ENCODE measurements at regions not wholly inside any gene's neighbourhood (a gene's known extent, or its start where the extent isn't known, plus 50 kb on each side); places are given as distances from the start of the nearest gene placed in this dataset.
"Not testable (repeated sequence)": the region's sequence is repeated elsewhere in the genome, so short reads cannot be mapped to it uniquely, and the experiment has no call there.

DNA sequence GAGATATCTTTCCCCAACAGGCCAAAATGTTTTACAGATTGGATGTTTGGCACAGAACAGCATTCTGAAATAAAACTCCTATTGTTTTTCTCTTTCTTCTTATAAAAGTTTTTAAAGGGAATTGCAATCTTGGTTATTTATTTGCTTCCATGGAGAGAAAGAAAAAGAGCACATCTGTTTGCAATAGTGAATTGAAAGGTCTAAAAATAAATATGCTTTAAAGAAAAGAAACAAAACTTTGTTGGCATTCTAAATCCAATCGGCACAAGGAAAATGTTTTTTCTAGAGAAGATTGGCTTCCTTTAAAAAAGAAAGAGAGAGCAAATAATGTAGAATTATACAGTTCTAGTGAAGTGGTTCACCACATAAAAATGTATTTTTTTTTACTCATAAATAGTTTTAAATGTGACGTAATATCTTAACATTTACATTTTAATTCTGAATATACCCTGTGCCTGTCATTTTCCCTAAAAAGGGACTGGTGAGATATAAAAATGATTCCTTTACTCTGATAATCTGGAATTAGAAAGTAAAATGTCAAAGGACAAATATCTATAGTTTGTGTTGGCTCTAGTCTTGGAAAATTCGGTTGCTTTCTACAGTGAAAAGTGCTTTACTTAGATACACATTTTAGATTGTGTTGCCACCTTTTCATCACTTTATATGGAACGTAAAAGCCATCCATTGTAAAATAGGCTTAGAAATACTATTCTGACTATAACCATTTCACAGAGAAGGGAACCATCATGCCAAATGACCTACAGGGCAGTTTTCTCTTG is 257.4 kb upstream of the CBLB start:
- Histone ChIP-seq H3K4me3 (ENCODE audit: low read depth in 1 of 2, low read length in 2 of 2) (no peak overlapping the region), H3K36me3 (ENCODE audit: control insufficient read depth in 2 of 2, insufficient read depth in 2 of 2, low read length in 1 of 2) (no peaks in the 10 kb centered on the region), H3K27me3 (ENCODE audit: control insufficient read depth in 1 of 2, insufficient read depth in 2 of 2, low read length in 2 of 2) (no peaks in the 10 kb centered on the region), H3K4me1 (ENCODE audit: control insufficient read depth in 2 of 2, insufficient read depth in 2 of 2, low read length in 1 of 2) (no peaks in the 10 kb centered on the region), H3K9me3 (ENCODE audit: control insufficient read depth in 2 of 2, insufficient read depth in 1 of 2, low read depth in 1 of 2, low read length in 1 of 2) (no peaks in the 10 kb centered on the region), H3K27ac (ENCODE audit: low read depth in 2 of 2, low read length in 1 of 2) (no peak overlapping the region)
- WGBS, 2 donors, result 61 to 65% methylated on average over 4 of the region's 4 CpGs

DNA sequence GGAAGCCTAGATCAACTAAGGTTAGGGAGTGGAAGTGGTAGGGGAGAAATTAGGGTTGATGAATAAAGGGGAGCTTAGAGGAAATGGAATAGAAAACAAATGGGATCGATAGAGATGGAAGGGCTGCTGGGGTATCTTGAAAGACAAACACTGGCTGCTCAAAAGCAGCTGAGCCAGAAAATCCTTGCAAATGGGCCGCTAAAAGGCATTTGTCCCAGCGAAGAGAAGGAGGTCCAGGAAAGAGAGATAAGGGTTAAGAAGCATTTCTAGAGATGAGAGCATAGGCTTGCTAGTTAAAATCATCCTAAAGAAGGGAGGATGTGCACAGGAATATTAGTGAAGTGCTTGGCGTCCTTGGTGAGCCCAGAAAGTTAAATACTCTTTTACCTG is 258.0 kb upstream of the CBLB start:
- Histone ChIP-seq H3K27ac (ENCODE audit: low read depth in 2 of 2, low read length in 1 of 2) (no peak overlapping the region), H3K36me3 (ENCODE audit: control insufficient read depth in 2 of 2, insufficient read depth in 2 of 2, low read length in 1 of 2) (no peaks in the 10 kb centered on the region), H3K4me1 (ENCODE audit: control insufficient read depth in 2 of 2, insufficient read depth in 2 of 2, low read length in 1 of 2) (no peaks in the 10 kb centered on the region), H3K4me3 (ENCODE audit: low read depth in 1 of 2, low read length in 2 of 2) (no peak overlapping the region), H3K9me3 (ENCODE audit: control insufficient read depth in 2 of 2, insufficient read depth in 1 of 2, low read depth in 1 of 2, low read length in 1 of 2) (no peaks in the 10 kb centered on the region), H3K27me3 (ENCODE audit: control insufficient read depth in 1 of 2, insufficient read depth in 2 of 2, low read length in 2 of 2) (no peaks in the 10 kb centered on the region)
- WGBS, 2 donors, result 79 to 85% methylated on average over 4 of the region's 4 CpGs

DNA sequence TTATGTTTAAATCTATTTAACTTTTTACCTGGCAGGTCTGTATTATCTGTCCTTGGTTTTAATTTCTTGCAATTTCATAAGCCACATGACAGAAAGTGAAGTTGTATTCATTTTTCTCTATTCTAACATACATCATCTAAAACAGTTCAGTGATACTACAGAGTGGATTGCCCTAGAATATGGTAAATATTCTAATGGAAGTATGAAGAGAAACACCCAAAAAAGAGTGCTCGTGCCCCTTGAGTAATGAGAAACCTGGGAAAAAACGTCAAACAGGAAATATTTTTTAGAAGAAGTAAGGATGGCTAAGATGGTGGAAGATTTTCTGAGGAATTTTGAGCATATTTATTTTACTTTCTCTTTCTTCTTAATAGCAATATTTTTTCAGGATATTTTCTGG is 261.1 kb upstream of the CBLB start:
- Histone ChIP-seq H3K27ac (ENCODE audit: low read depth in 2 of 2, low read length in 1 of 2) (no peak overlapping the region), H3K4me3 (ENCODE audit: low read depth in 1 of 2, low read length in 2 of 2) (no peak overlapping the region), H3K27me3 (ENCODE audit: control insufficient read depth in 1 of 2, insufficient read depth in 2 of 2, low read length in 2 of 2) (no peaks in the 10 kb centered on the region), H3K36me3 (ENCODE audit: control insufficient read depth in 2 of 2, insufficient read depth in 2 of 2, low read length in 1 of 2) (no peaks in the 10 kb centered on the region), H3K4me1 (ENCODE audit: control insufficient read depth in 2 of 2, insufficient read depth in 2 of 2, low read length in 1 of 2) (no peaks in the 10 kb centered on the region), H3K9me3 (ENCODE audit: control insufficient read depth in 2 of 2, insufficient read depth in 1 of 2, low read depth in 1 of 2, low read length in 1 of 2) (no peaks in the 10 kb centered on the region)
- 61 to 70% methylated on average over 2 of the region's 2 CpGs for WGBS, 2 donors

DNA sequence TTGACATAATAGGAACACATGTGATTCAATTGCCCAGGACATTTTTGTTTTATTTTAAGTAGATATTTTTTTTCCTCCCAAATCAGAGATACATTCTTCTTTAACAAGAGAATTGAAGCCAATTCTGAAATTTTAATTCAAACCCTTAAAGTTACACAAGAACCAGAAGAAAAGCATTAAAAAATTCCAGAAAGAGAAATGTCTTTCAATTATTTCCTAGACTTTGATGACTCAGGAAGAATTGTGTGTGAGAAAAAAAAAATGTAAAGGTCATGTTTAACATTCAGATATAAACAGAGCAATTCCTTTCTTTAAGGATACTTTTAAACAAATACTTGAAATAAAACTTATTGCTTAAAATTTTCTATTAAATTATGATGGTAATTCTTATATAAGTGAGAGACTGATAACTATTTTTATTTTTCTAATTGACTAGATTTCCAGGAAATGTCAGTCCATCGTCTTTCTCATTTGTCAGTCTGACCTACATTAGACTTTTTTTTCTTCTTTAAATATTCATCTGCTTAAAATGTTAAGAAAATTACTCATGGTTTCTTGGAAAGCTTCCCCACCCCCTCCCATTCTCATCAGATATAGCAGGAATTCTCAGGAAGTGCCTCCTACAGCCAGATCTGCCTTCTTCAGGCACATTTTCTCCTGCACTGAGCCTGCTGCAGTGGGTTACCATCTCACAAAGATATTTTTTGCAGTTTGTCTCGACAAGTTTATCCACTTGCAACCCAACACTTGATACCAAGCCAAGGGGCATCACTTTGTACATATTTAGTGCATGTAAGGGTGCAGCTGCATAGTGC is 261.8 kb upstream of the CBLB start:
- no peaks in the 10 kb centered on the region for H3K4me1 ChIP-seq (ENCODE audit: control insufficient read depth in 2 of 2, insufficient read depth in 2 of 2, low read length in 1 of 2)
- H3K36me3 ChIP-seq (ENCODE audit: control insufficient read depth in 2 of 2, insufficient read depth in 2 of 2, low read length in 1 of 2), result no peaks in the 10 kb centered on the region
- no peaks in the 10 kb centered on the region for H3K27me3 ChIP-seq (ENCODE audit: control insufficient read depth in 1 of 2, insufficient read depth in 2 of 2, low read length in 2 of 2)
- 15 to 24% methylated on average over 2 of the region's 2 CpGs for WGBS, 2 donors
- H3K4me3 ChIP-seq (ENCODE audit: low read depth in 1 of 2, low read length in 2 of 2), result no peak overlapping the region
- H3K27ac ChIP-seq (ENCODE audit: low read depth in 2 of 2, low read length in 1 of 2), result no peak overlapping the region
- no peaks in the 10 kb centered on the region for H3K9me3 ChIP-seq (ENCODE audit: control insufficient read depth in 2 of 2, insufficient read depth in 1 of 2, low read depth in 1 of 2, low read length in 1 of 2)

DNA sequence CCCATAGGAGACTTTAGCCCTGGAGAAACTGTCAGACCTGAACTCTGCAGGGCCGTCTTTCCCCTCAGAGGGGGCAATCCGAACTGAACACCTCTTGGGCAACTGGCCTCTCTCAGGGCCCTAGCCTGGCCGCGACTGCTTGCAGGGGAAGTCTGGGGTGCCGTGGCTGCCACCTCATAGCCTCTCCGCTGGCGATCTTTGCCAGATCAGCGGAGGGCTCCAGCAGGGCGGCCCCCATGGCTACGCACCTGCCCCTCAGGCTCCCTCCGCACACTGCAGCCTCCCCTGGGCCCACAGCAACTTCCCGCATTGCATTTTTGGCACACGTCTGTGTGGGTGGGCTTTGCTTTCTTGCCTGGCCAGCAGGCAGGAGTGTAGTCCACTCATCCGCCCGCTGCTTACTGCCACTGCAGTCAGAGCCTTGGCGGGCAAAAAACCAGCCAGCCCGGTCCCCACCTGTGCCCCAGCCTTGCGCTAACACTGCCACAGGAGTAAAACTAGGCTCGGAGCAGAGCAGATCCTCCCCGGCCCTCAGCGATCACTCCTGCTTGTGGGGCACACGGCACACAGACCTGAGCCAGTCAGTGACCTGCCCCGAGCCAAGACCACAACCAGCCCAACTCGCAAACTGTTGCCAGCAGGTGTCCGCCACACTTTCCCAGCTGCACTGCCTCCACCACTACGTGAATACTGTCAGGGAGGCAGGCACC is 266.8 kb upstream of the CBLB start:
- no peaks in the 10 kb centered on the region for H3K36me3 ChIP-seq (ENCODE audit: control insufficient read depth in 2 of 2, insufficient read depth in 2 of 2, low read length in 1 of 2)
- H3K9me3 ChIP-seq (ENCODE audit: control insufficient read depth in 2 of 2, insufficient read depth in 1 of 2, low read depth in 1 of 2, low read length in 1 of 2), result no peaks in the 10 kb centered on the region
- H3K4me3 ChIP-seq (ENCODE audit: low read depth in 1 of 2, low read length in 2 of 2), result no peak overlapping the region
- H3K27me3 ChIP-seq (ENCODE audit: control insufficient read depth in 1 of 2, insufficient read depth in 2 of 2, low read length in 2 of 2), result no peaks in the 10 kb centered on the region
- no peaks in the 10 kb centered on the region for H3K4me1 ChIP-seq (ENCODE audit: control insufficient read depth in 2 of 2, insufficient read depth in 2 of 2, low read length in 1 of 2)
- H3K27ac ChIP-seq (ENCODE audit: low read depth in 2 of 2, low read length in 1 of 2), result no peak overlapping the region
- 96 to 97% methylated on average over 26 of the region's 26 CpGs for WGBS, 2 donors

DNA sequence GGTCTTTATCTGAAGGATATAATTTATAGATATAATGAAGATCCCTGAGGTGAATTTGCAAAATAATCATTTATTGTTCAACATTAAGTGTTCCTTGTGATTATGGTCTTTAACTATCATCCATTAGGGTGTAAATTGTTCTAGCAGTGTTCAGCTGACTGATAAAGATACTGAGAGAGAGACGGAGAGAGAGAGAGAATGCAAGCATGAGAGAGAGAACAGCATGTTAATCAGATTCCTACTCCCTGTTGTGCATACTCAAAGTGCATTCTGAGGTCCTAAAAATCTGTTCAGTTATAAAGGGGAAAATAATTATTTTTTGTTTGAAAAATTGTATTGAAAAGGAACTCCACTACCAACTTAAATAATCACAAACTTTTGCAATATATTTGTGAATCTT is 271.0 kb upstream of the CBLB start:
- 71 to 84% methylated on average over 1 of the region's 1 CpG for WGBS, 2 donors
- Histone ChIP-seq H3K4me3 (ENCODE audit: low read depth in 1 of 2, low read length in 2 of 2) (no peak overlapping the region), H3K36me3 (ENCODE audit: control insufficient read depth in 2 of 2, insufficient read depth in 2 of 2, low read length in 1 of 2) (no peaks in the 10 kb centered on the region), H3K4me1 (ENCODE audit: control insufficient read depth in 2 of 2, insufficient read depth in 2 of 2, low read length in 1 of 2) (no peaks in the 10 kb centered on the region), H3K27me3 (ENCODE audit: control insufficient read depth in 1 of 2, insufficient read depth in 2 of 2, low read length in 2 of 2) (no peaks in the 10 kb centered on the region), H3K27ac (ENCODE audit: low read depth in 2 of 2, low read length in 1 of 2) (no peak overlapping the region), H3K9me3 (ENCODE audit: control insufficient read depth in 2 of 2, insufficient read depth in 1 of 2, low read depth in 1 of 2, low read length in 1 of 2) (no peaks in the 10 kb centered on the region)

DNA sequence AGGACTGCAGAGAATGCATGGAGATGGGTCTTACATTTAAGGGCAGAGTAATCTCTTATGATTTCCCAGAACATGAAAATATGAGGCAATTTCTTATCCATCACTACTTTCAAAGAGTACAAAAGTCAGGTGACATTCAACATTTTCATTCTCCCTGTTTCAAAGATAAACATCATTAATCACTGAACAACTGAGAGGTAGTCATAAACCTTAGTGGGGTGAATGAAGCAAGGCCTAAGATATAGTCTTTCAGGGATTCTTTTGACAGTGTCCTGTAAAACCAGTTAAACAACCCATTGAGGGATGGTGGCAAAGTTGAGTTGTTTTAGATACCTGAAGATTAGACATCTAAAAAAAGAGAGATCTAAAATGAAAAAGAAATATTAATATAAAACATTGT is 271.6 kb upstream of the CBLB start:
- Histone ChIP-seq H3K27ac (ENCODE audit: low read depth in 2 of 2, low read length in 1 of 2) (no peak overlapping the region), H3K36me3 (ENCODE audit: control insufficient read depth in 2 of 2, insufficient read depth in 2 of 2, low read length in 1 of 2) (no peaks in the 10 kb centered on the region), H3K27me3 (ENCODE audit: control insufficient read depth in 1 of 2, insufficient read depth in 2 of 2, low read length in 2 of 2) (no peaks in the 10 kb centered on the region), H3K9me3 (ENCODE audit: control insufficient read depth in 2 of 2, insufficient read depth in 1 of 2, low read depth in 1 of 2, low read length in 1 of 2) (no peaks in the 10 kb centered on the region), H3K4me1 (ENCODE audit: control insufficient read depth in 2 of 2, insufficient read depth in 2 of 2, low read length in 1 of 2) (no peaks in the 10 kb centered on the region), H3K4me3 (ENCODE audit: low read depth in 1 of 2, low read length in 2 of 2) (no peak overlapping the region)

DNA sequence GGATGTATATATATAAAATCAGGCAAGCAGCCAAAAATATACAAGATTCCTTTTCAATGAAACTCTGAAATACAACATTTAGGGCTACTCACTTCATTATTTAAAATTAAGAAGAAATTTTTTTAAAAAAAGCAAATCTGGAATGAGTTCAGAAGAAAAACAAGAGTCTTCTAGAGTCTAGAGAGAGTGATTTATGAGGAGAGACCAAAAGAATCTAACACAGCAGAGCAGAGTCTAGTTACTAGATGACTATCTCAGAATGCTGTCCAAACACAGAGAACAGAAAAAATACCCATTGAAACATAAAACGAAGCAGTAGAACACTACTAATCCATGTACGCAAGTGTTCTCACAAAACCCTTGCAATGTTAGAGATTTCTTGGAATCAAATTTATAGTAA is 275.2 kb upstream of the CBLB start:
- Histone ChIP-seq H3K27ac (ENCODE audit: low read depth in 2 of 2, low read length in 1 of 2) (no peak overlapping the region), H3K9me3 (ENCODE audit: control insufficient read depth in 2 of 2, insufficient read depth in 1 of 2, low read depth in 1 of 2, low read length in 1 of 2) (peaks cover 0 to 4% of the 10 kb centered on the region in 2 donors)
- WGBS, 2 donors, result 80 to 84% methylated on average over 2 of the region's 2 CpGs

DNA sequence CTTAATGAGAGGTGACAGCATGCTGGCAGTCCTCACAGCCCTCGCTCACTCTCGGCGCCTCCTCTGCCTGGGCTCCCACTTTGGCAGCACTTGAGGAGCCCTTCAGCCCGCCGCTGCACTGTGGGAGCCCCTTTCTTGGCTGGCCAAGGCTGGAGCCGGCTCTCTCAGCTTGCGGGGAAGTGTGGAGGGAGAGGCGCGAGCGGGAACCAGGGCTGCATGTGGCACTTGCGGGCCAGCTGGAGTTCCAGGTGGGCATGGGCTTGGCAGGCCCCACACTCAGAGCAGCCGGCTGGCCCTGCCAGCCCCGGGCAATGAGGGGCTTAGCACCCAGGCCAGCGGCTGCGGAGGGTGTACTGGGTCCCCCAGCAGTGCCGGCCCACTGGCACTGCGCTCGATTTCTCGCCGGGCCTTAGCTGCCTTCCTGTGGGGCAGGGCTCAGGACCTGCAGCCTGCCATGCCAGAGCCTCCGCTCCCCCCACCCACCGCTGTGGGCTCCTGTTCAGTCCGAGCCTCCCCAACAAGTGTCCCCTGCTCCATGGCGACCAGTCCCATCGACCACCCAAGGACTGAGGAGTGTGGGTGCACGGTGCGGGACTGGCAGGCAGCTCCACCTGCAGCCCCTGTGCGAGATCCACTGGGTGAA is 279.7 kb upstream of the CBLB start:
- H3K9me3 ChIP-seq (ENCODE audit: control insufficient read depth in 2 of 2, insufficient read depth in 1 of 2, low read depth in 1 of 2, low read length in 1 of 2); H3K27me3 ChIP-seq (ENCODE audit: control insufficient read depth in 1 of 2, insufficient read depth in 2 of 2, low read length in 2 of 2); H3K36me3 ChIP-seq (ENCODE audit: control insufficient read depth in 2 of 2, insufficient read depth in 2 of 2, low read length in 1 of 2); H3K27ac ChIP-seq (ENCODE audit: low read depth in 2 of 2, low read length in 1 of 2); H3K4me1 ChIP-seq (ENCODE audit: control insufficient read depth in 2 of 2, insufficient read depth in 2 of 2, low read length in 1 of 2); H3K4me3 ChIP-seq (ENCODE audit: low read depth in 1 of 2, low read length in 2 of 2): not testable (repeated sequence)
- WGBS, 2 donors, result 96 to 98% methylated on average over 20 to 28 of the region's 28 CpGs

More for the DNA sequence above, 275.2 kb upstream of the CBLB start:
- H3K4me1 ChIP-seq (ENCODE audit: control insufficient read depth in 2 of 2, insufficient read depth in 2 of 2, low read length in 1 of 2), result no peaks in the 10 kb centered on the region
- H3K4me3 ChIP-seq (ENCODE audit: low read depth in 1 of 2, low read length in 2 of 2), result no peak overlapping the region
- no peaks in the 10 kb centered on the region for H3K36me3 ChIP-seq (ENCODE audit: control insufficient read depth in 2 of 2, insufficient read depth in 2 of 2, low read length in 1 of 2)
- no peaks in the 10 kb centered on the region for H3K27me3 ChIP-seq (ENCODE audit: control insufficient read depth in 1 of 2, insufficient read depth in 2 of 2, low read length in 2 of 2)
